ENCODE measurements at regions not wholly inside any gene's neighbourhood (a gene's known extent, or its start where the extent isn't known, plus 50 kb on each side); places are given as distances from the start of the nearest gene placed in this dataset.

GRCh38 chr3:8128686-8129085, 372.9 kb upstream of the LMCD1 start:
- no peak for TF ChIP-seq CTCF (IDR thresholded peaks at IDR 0.05; ENCODE audit: low read depth, low read length, missing input control)
- TF ChIP-seq RAD21 (IDR thresholded peaks at IDR 0.05) = no peak
- TF ChIP-seq, protein P1, sequence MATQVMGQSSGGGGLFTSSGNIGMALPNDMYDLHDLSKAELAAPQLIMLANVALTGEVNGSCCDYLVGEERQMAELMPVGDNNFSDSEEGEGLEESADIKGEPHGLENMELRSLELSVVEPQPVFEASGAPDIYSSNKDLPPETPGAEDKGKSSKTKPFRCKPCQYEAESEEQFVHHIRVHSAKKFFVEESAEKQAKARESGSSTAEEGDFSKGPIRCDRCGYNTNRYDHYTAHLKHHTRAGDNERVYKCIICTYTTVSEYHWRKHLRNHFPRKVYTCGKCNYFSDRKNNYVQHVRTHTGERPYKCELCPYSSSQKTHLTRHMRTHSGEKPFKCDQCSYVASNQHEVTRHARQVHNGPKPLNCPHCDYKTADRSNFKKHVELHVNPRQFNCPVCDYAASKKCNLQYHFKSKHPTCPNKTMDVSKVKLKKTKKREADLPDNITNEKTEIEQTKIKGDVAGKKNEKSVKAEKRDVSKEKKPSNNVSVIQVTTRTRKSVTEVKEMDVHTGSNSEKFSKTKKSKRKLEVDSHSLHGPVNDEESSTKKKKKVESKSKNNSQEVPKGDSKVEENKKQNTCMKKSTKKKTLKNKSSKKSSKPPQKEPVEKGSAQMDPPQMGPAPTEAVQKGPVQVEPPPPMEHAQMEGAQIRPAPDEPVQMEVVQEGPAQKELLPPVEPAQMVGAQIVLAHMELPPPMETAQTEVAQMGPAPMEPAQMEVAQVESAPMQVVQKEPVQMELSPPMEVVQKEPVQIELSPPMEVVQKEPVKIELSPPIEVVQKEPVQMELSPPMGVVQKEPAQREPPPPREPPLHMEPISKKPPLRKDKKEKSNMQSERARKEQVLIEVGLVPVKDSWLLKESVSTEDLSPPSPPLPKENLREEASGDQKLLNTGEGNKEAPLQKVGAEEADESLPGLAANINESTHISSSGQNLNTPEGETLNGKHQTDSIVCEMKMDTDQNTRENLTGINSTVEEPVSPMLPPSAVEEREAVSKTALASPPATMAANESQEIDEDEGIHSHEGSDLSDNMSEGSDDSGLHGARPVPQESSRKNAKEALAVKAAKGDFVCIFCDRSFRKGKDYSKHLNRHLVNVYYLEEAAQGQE (IDR thresholded peaks at IDR 0.05) = no peak
- no peak for TF ChIP-seq FOXA1 (IDR thresholded peaks at IDR 0.05)
- TF ChIP-seq JUND (IDR thresholded peaks at IDR 0.05) = no peak
- TF ChIP-seq TAF1 (conservative IDR thresholded peaks at IDR 0.05) = no peak
- TF ChIP-seq SP1 (IDR thresholded peaks at IDR 0.05) = no peak
- no peak for TF ChIP-seq ATF3 (IDR thresholded peaks at IDR 0.05)
- no peak for TF ChIP-seq ZBTB33 (IDR thresholded peaks at IDR 0.05)
- TF ChIP-seq GABPA (IDR thresholded peaks at IDR 0.05 in 1 of 2, conservative IDR thresholded peaks at IDR 0.05 in 1 of 2) = no peak
- TF ChIP-seq YY1 (IDR thresholded peaks at IDR 0.05) = no peak
- no peak for TF ChIP-seq HNF4A (conservative IDR thresholded peaks at IDR 0.05)
- no peak for TF ChIP-seq RXRA (IDR thresholded peaks at IDR 0.05)
